HG02678 (cell line): ENCODE measurements at regions not wholly inside any gene's neighbourhood (a gene's known extent, or its start where the extent isn't known, plus 50 kb on each side); places are given as distances from the start of the nearest gene placed in this dataset.

Experiments used
- ATAC-seq: cut with Tn5 transposase; IDR thresholded peaks from one replicate; pipeline ENCODE4 v1.9.1; 2021; ENCODE audit warnings: mild to moderate bottlenecking, moderate library complexity; ENCODE audit not compliant: unreplicated experiment

DNA sequence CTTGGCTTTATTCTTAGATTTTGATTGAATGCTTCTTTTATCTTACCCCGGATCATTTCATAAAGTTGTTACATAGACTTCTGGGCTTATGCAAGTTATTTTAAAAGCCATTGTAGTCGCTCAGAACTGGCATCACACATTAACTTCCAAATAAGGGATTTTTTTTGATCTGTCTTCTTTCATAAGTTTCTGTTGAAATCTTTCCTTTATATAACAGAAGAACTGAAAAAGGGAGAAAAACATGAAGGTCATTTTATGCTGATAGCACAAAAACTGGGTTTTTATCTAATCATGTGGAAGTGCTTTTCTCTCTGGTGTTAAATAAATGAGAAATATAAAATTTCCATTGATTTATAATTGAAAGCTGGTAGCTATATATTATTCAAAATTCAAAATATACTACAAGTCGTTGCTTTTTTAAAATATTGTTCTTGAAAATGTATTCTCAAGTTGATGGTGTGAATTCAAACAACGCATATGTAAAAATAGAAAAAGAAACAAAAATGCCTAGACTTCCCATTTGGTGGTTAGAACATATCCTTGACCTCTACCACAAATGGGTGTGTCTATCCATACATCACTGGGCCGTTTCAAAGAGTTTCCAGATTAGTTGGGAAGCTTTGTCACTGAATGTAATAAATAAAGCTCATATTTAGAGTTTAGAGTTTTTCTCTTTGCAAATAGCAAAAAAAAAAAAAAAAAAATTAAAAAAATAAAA lies 258.3 kb upstream of the ZPLD1 start:
- no peak for ATAC-seq

- ATAC-seq: no peak
Observed at GRCh38 chr3:102177075-102177755, 257.6 kb upstream of the ZPLD1 start.

DNA sequence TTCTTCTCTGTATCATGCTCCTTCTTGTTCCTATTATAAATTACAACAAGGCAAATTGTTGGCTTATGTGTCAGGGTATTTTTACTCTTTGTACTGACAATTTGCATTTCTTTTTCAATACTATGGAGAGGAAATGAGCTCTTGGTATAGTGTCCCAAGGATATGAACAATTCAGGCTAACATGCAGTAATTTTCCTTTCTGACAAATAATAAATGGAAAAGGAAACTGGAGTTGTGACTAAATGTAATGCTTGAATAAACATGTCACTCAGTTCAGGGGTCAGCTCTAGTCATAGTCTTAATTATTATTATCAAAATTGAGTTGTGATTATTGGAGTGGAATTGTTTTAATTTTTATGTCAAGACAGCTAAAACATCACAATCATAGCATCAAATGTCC lies 256.0 kb upstream of the ZPLD1 start:
- no peak for ATAC-seq

GRCh38 chr3:102179326-102180177 lies 255.3 kb upstream of the ZPLD1 start:
- peak; percentile 63 for ATAC-seq

DNA sequence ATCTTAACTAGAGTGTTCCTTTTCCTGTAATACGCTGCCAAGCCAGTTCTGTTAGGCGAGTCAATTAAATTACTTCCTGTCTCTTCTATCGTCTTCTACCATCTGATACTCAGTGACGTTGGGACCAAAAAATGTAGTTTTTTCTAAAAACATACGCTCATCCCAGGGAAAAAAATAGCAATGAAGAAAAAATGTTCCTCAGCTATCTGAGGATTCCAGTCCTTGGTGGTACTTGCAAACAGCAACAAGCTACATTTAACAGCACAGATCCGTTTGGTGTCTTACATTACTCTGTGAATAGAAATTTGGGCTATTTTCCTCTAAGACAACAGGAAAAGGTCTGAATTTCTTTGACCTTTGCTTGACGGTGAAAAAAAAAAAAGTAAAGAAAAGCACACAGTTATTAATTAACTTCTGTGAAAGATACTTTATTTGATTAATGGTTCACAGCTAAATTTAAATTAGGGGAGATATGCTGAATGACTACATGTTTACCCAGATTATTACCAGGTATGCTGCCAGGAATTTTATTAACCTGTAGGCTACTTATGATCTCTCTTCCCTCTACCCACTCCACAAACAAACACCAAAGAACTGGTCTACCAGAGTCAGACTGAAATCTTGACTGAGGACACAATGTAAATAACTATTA lies 254.4 kb upstream of the ZPLD1 start:
- peak; percentile 59 for ATAC-seq

GRCh38 chr3:102181175-102181920 lies 253.5 kb upstream of the ZPLD1 start:
- ATAC-seq: no peak

DNA sequence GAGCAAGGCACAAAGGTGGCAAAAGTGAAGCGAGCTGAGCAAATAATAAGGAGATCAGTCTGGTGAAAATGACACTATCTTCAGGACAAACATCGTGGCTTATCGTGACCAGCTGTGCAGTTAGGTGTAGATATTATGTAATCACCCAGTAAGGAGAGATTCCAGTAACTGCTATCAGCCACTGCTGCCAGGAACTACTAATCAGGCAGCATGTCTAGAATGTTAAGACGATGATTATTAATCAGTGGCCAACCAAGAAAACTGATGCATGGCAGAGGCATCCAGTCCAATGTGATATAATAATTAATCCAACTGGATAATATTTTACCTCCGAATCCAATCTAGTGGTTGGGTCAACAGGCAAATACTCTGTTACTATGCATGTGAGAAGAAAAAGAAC lies 252.7 kb upstream of the ZPLD1 start:
- no peak for ATAC-seq

- ATAC-seq: no peak
Observed at GRCh38 chr3:102183186-102183585, 251.6 kb upstream of the ZPLD1 start.

DNA sequence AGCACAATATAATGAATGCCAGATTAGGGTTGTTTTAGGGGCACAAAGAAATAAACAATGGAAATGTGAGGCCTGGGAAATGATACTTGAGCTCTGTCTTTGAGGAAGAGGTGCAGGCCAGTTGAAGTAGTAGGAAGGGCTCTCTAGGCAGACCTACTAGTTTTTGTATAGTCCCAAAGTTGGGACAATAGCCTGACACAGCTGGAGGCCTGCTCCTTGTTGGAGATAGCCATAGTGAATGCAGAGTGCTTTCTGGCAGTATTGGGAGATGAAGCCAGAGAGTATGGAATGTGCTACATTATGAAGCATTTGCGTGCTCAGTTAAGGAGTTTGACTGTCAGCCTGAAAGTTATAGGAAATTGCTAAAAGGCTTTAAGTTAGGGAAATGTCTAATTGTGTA lies 251.2 kb upstream of the ZPLD1 start:
- no peak for ATAC-seq

- no peak for ATAC-seq
Observed at GRCh38 chr3:102189541-102189940, 245.3 kb upstream of the ZPLD1 start.

GRCh38 chr3:102189956-102190723 lies 244.7 kb upstream of the ZPLD1 start:
- ATAC-seq: no peak

DNA sequence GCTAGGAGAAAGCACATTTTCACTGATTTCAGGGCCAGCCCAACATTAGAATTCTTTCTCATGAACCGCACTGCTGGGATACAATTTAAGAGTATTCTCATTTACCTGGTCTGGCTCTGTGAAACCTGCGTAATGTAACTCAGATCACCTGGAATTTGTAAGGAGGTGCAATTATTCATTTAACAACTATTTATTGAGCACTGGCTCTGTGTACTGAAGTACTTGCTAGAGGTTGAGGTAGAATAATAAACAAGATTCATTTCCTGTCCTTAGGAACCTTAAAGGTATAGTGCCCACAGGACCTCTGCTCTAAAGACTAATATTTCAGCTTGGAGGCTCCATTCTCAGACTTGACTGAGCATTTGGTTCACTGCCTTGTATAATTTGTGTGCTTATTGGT lies 242.2 kb upstream of the ZPLD1 start:
- no peak for ATAC-seq

- no peak for ATAC-seq
Observed at GRCh38 chr3:102193255-102193654, 241.6 kb upstream of the ZPLD1 start.

GRCh38 chr3:102194001-102194400 lies 240.8 kb upstream of the ZPLD1 start:
- no peak for ATAC-seq

DNA sequence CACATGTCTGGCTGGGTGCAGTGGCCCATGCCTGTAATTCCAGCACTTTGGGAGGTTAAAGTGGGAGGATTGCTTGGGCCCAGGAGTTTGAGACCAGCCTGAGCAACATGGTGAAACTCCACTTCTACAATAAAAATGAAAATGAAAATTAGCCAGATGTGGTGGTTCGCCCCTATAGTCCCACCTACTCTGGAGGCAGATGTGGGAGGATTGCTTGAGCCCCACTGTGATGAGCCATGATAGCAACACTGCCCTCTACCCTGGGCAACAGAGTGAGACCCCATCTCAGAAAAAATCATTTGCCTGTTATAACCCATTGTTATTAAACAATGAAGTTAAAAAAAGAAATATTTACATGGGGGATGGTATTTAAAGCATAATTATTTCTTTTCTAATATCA lies 240.1 kb upstream of the ZPLD1 start:
- ATAC-seq: peak; percentile 45

GRCh38 chr3:102195198-102195948 lies 239.4 kb upstream of the ZPLD1 start:
- ATAC-seq: peak; percentile 58

DNA sequence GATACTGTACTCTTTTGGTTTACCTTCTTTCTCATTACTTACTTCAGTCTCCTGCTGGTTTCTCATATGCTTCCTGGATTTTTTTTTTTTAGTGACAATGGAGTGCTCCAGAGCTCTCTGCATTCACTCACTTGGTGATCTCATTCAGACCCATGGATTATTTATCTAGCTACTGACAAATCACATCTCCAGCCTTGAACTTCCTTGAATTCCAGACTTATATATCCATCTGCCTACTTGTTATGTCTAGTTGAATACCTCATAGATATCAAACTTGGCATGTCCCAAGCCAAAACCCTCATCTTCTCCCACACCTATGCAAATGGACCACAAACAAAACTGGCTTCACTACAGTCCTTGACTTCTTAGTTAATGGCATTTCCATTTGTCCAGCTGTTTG lies 234.7 kb upstream of the ZPLD1 start:
- no peak for ATAC-seq

DNA sequence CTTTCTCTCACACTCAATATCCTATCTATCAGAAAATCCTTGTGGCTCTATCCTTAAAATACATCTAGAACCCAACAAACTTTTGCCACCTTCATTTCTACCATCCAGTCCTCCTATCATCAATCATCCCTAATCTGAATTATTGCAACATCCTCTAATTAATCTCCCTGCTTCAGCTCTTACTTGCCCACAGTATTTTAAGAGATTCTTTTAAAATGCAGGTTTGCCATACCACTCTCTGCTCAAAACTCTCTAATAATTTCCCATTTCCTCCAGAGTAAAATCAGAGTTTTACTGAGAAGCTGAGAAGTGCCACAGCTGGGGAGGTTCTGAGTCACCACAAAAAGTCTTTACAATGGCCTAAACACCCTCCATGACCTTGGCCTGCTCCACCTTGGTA lies 234.3 kb upstream of the ZPLD1 start:
- no peak for ATAC-seq

DNA sequence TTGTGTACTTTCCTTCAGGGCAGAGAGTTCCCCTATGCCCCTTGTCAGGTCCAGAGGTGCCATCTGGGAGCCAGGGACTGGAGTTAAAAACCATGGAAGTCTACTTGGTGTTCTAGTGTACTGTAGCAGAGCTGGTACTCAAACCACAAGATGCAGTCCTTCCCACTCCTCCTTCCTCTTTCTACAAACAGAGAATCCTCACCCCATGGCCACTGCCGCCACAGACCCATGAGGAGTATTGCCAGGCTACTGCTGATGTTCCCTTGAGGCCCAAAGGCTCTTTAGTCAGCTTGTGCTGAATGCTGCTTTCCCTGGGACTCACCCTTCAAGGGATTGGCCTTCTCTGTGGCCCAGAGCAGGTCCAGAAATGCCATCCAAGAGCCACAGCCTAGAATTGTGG lies 229.2 kb upstream of the ZPLD1 start:
- ATAC-seq: no peak
